NT2/D1 (cell line): ENCODE measurements at regions not wholly inside any gene's neighbourhood (a gene's known extent, or its start where the extent isn't known, plus 50 kb on each side); places are given as distances from the start of the nearest gene placed in this dataset.

Source experiments
- YY1 ChIP-seq: IDR thresholded peaks from 2 replicates; pipeline ENCODE4 v1.6.1; 2011; ENCODE audit not compliant: insufficient read length, insufficient read depth
- ZNF274 ChIP-seq: IDR thresholded peaks from 2 replicates; pipeline ENCODE4 v1.6.1; 2011; ENCODE audit warnings: mild to moderate bottlenecking, low read depth, low read length

- TF ChIP-seq ZNF274 (no peak), YY1 (no peak)
Measured at GRCh38 chr5:109619606-109620005, 70.1 kb upstream of the MAN2A1 start.
